CD4-positive, alpha-beta T cell treated with Interleukin-15 for 4 hours (primary cell): ENCODE measurements at regions not wholly inside any gene's neighbourhood (a gene's known extent, or its start where the extent isn't known, plus 50 kb on each side); places are given as distances from the start of the nearest gene placed in this dataset.
"Not testable (repeated sequence)": the region's sequence is repeated elsewhere in the genome, so short reads cannot be mapped to it uniquely, and the experiment has no call there.

Experiments
- DNase-seq: peaks from one replicate; pipeline ENCODE4 v3.0.0-alpha.2; 2020; ENCODE audit warnings: low spot score

GRCh38 chrX:151042842-151043241 lies 59.7 kb downstream of the HMGB3 start:
- DNase-seq = no peak

- DNase-seq = not testable (repeated sequence)
Observed at GRCh38 chrX:151066373-151066772, 83.2 kb downstream of the HMGB3 start.

DNA sequence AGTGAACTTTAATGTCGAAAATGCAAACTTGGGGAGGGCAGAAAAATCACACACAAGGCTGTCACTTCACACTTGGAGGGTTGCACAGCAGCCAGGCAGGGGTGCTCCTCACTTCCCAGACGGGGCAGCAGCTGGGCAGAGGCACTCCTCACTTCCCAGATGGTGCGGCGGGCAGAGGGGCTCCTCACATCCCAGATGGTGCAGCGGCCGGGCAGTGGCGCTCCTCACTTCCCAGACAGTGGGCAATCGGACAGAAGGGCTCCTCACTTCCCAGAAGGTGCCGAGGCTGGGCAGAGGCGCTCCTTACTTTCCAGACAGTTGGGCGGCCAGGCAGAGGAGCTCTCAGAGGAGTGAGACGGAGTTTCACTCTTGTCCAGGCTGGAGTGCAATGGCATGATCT lies 90.6 kb downstream of the HMGB3 start:
- no peak for DNase-seq

- no peak for DNase-seq
Observed at GRCh38 chrX:151081016-151081415, 95.4 kb upstream of the GPR50 start.

GRCh38 chrX:151082077-151082948 lies 94.1 kb upstream of the GPR50 start:
- DNase-seq = peak; percentile 33

DNA sequence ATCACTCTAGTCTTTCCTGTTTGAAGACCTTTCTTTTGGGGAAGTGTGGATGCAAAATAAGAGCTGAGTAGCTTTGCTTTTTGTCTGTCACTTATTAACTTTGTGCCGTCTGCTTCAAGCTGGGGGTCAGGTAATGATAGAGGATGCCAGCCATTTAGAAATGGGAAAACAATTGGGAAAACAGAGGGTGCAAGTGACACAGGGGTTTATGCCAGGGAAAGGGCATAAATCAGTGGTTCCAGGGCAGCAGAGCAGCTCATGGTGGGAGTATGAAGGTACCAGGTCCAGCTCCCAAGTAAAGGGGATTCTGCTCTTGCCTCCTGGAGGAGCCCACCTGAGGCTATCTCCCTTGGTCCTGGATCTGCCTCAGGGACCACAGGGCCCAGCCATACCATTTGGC lies 91.9 kb upstream of the GPR50 start:
- no peak for DNase-seq

DNA sequence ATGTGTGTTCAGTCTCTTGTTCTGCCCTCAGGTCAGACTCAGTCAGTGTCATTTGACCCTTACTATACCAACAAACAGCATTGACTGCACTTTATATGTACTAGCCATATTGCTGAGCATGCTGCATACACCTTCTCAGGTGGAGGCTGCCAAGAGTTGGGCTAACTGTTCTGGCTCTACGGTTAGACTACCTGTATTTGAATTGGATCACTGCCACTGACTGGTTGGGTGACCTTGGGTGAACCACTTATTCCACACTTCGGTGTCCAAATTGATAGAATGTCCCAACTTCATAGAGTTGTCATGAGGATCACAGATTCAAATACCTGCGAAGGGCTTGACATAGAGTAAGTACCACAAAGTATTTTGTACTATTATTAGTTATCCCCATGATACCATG lies 91.2 kb upstream of the GPR50 start:
- DNase-seq = no peak

GRCh38 chrX:151088221-151088620 lies 88.2 kb upstream of the GPR50 start:
- no peak for DNase-seq

- DNase-seq = no peak
Observed at GRCh38 chrX:151099001-151099400, 77.4 kb upstream of the GPR50 start.

GRCh38 chrX:151100799-151101198 lies 75.6 kb upstream of the GPR50 start:
- no peak for DNase-seq

- not testable (repeated sequence) for DNase-seq
Observed at GRCh38 chrX:151113200-151113599, 63.2 kb upstream of the GPR50 start.
